AG04450 (cell line): ENCODE measurements at regions not wholly inside any gene's neighbourhood (a gene's known extent, or its start where the extent isn't known, plus 50 kb on each side); places are given as distances from the start of the nearest gene placed in this dataset.
"Not testable (repeated sequence)": the region's sequence is repeated elsewhere in the genome, so short reads cannot be mapped to it uniquely, and the experiment has no call there.

Experiments
- CTCF ChIA-PET: fragments of 300-600, 350-600 bp; formaldehyde crosslinking; extraction: SDS; loops from one replicate; lab custom pipeline; 2022; ENCODE audit warnings: antibody characterized with exemption, inconsistent platforms; lab: Charles Lee
- POLR2A ChIA-PET: fragments of 350-600 bp; formaldehyde crosslinking; extraction: SDS; loops from one replicate; lab custom pipeline; 2021; ENCODE audit warnings: antibody characterized with exemption, inconsistent platforms; lab: Yijun Ruan, JAX
- DNase-seq: peaks from one replicate; pipeline ENCODE4 v3.0.0-alpha.2; 2011; ENCODE audit warnings: low read depth, low spot score
- H3K27ac ChIP-seq: one replicate; pipeline ENCODE4 v1.5.1; 2012; ENCODE audit warnings: low read depth, low read length, control low read depth
- H3K27me3 ChIP-seq: one replicate; pipeline ENCODE4 v1.6.0; 2012; ENCODE audit warnings: low read length; ENCODE audit not compliant: control insufficient read depth, insufficient read depth
- H3K4me3 ChIP-seq: 2 replicates; pipeline ENCODE4 v1.5.1; 2011; ENCODE audit warnings: mild to moderate bottlenecking, low read depth, low read length, control low read depth
- H3K9me3 ChIP-seq: 2 replicates; pipeline ENCODE4 v1.5.1; 2012; ENCODE audit warnings: low read length; ENCODE audit not compliant: control insufficient read depth, insufficient read depth
- CTCF ChIP-seq: IDR thresholded peaks from 2 replicates; pipeline ENCODE4 v1.5.1; 2011; ENCODE audit warnings: low read depth, low read length, control low read depth, inconsistent platforms

GRCh38 chr20:53722515-53723036 lies 128.9 kb upstream of the ZNF217 start:
- no peak overlapping the region for H3K4me3 ChIP-seq
- TF ChIP-seq CTCF: no peak
- no peaks in the 10 kb centered on the region for H3K27me3 ChIP-seq
- CTCF ChIA-PET: no interaction called here
- H3K9me3 ChIP-seq: no peaks in the 10 kb centered on the region
- DNase-seq: no peak
- POLR2A ChIA-PET: no interaction called here
- no peak overlapping the region for H3K27ac ChIP-seq

- CTCF ChIA-PET: interaction anchor here (0.6 kb wide), 1 partner anchor 62 kb away, joined by 3 read pairs; no protein-coding TSS in a partner anchor
- H3K27me3 ChIP-seq, H3K27ac ChIP-seq, H3K9me3 ChIP-seq, DNase-seq, H3K4me3 ChIP-seq: not testable (repeated sequence)
- POLR2A ChIA-PET: interaction anchor here (0.7 kb wide), 1 partner anchor 14 kb away, joined by 7 read pairs; no protein-coding TSS in a partner anchor
Observed at GRCh38 chr20:53721445-53721963, 127.9 kb upstream of the ZNF217 start.

GRCh38 chr20:53719171-53719803 lies 125.6 kb upstream of the ZNF217 start:
- DNase-seq, H3K27ac ChIP-seq, H3K4me3 ChIP-seq, CTCF ChIA-PET, H3K9me3 ChIP-seq, H3K27me3 ChIP-seq: not testable (repeated sequence)
- POLR2A ChIA-PET: interaction anchor here (0.6 kb wide), 1 partner anchor 16 kb away, joined by 7 read pairs; no protein-coding TSS in a partner anchor

GRCh38 chr20:53718142-53719021 lies 124.7 kb upstream of the ZNF217 start:
- no peak for DNase-seq
- TF ChIP-seq CTCF: no peak
- Histone ChIP-seq H3K9me3 (no peaks in the 10 kb centered on the region), H3K27me3 (no peaks in the 10 kb centered on the region), H3K27ac (no peak overlapping the region), H3K4me3 (no peak overlapping the region)
- ChIA-PET CTCF (interaction anchor here (0.5 to 1.0 kb wide), 2 partner anchors 55 to 90 kb away, joined by 3 to 5 read pairs; no protein-coding TSS in a partner anchor), POLR2A (interaction anchor here (0.6 kb wide), 1 partner anchor 17 kb away, joined by 7 read pairs; no protein-coding TSS in a partner anchor)

- no peaks in the 10 kb centered on the region for H3K27me3 ChIP-seq
- POLR2A ChIA-PET: no interaction called here
- no peak overlapping the region for H3K4me3 ChIP-seq
- H3K27ac ChIP-seq: no peak overlapping the region
- H3K9me3 ChIP-seq: no peaks in the 10 kb centered on the region
- TF ChIP-seq CTCF: no peak
- DNase-seq: no peak
- CTCF ChIA-PET: no interaction called here
Observed at GRCh38 chr20:53716395-53716794, 122.8 kb upstream of the ZNF217 start.
